Thyroid gland (tissue), 4 donors: ENCODE measurements at regions not wholly inside any gene's neighbourhood (a gene's known extent, or its start where the extent isn't known, plus 50 kb on each side); places are given as distances from the start of the nearest gene placed in this dataset.

Experiments
- DNase-seq, 2 donors: peaks; one replicate each; pipeline ENCODE4 v3.0.0-alpha.2; 2019
- H3K27ac ChIP-seq, 3 donors: fragments of 200-600 bp; sonication (generic); 1 replicate in 2 of 3; 2 replicates in 1 of 3; pipeline ENCODE4 v1.5.1; 2016 to 2019; ENCODE audit warnings: mild to moderate bottlenecking in 1 of 3, moderate library complexity in 1 of 3
- H3K27me3 ChIP-seq: fragments of 200-600 bp; sonication (generic); one replicate; pipeline ENCODE4 v1.5.1; 2019
- H3K36me3 ChIP-seq, 2 donors: fragments of 200-600 bp; sonication (generic); one replicate each; pipeline ENCODE4 v1.5.1; 2016 to 2019
- H3K4me1 ChIP-seq, 2 donors: fragments of 200-600 bp; sonication (generic); one replicate each; pipeline ENCODE4 v1.5.1; 2017 to 2019
- H3K4me3 ChIP-seq, 3 donors: fragments of 200-600 bp; sonication (generic); replicated peaks in 1 of 3; 1 replicate in 2 of 3; 2 replicates in 1 of 3; pipeline ENCODE4 v1.5.1; 2016; ENCODE audit warnings: mild to moderate bottlenecking in 1 of 3
- H3K9me3 ChIP-seq: fragments of 200-600 bp; sonication (generic); one replicate; pipeline ENCODE4 v1.5.1; 2017
- POLR2A ChIP-seq, 2 donors: fragments of 450-650 bp; IDR thresholded peaks; one replicate each; pipeline ENCODE4 v1.6.1; 2017; ENCODE audit warnings: antibody characterized with exemption in 2 of 2, mild to moderate bottlenecking in 2 of 2, moderate library complexity in 1 of 2
- WGBS, 2 donors: methylation state at CpG; one replicate each; pipeline ENCODE4 v1.1.5; 2017; 5-methylcytosine and 5-hydroxymethylcytosine counted together
- intact Hi-C: fragments of 100-400 bp; cut with DNase I; formaldehyde crosslinking; loops from one replicate; pipeline ENCODE4 v1.15.1; 2023
- TF ChIP-seq, protein P1 (sequence below), 6 experiments: fragments of 200-600 bp in 3 of 6; fragments of 450-650 bp in 3 of 6; sonication (generic) in 3 of 6; IDR thresholded peaks; one replicate each; pipeline ENCODE4 v1.5.1; 2016 to 2019; ENCODE audit warnings: antibody characterized with exemption in 6 of 6, mild to moderate bottlenecking in 2 of 6, inconsistent platforms in 1 of 6, moderate library complexity in 1 of 6

DNA sequence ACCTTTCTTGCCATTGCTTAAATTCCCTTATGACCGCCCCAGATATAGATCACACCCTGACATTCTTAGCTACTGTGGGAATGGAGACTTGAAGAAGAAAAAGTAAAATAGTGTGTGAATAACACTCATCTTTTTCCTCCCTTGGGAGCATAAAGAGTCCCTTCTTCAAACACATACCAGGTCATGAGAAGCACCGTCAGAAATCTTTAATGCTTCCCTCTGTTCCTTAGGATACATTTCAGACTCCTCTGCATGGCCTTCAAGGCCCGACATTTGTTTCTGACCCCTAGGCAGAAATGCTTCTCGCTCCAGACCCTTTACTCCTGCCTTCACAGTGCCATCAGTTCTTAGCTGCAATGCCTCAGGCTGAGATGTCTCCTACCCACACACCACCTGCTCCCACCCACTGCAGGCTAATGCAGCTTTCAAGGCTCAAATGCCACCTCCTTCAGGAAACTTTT is 143.8 kb upstream of the IL12A start:
- H3K4me1 ChIP-seq = peaks cover 7 to 13% of the 10 kb centered on the region in 2 donors
- H3K9me3 ChIP-seq = no peaks in the 10 kb centered on the region
- no peaks in the 10 kb centered on the region for H3K36me3 ChIP-seq
- TF ChIP-seq, protein P1, sequence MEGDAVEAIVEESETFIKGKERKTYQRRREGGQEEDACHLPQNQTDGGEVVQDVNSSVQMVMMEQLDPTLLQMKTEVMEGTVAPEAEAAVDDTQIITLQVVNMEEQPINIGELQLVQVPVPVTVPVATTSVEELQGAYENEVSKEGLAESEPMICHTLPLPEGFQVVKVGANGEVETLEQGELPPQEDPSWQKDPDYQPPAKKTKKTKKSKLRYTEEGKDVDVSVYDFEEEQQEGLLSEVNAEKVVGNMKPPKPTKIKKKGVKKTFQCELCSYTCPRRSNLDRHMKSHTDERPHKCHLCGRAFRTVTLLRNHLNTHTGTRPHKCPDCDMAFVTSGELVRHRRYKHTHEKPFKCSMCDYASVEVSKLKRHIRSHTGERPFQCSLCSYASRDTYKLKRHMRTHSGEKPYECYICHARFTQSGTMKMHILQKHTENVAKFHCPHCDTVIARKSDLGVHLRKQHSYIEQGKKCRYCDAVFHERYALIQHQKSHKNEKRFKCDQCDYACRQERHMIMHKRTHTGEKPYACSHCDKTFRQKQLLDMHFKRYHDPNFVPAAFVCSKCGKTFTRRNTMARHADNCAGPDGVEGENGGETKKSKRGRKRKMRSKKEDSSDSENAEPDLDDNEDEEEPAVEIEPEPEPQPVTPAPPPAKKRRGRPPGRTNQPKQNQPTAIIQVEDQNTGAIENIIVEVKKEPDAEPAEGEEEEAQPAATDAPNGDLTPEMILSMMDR (IDR thresholded peaks at IDR 0.05) = no peak
- no peak for TF ChIP-seq POLR2A (IDR thresholded peaks at IDR 0.05)
- intact Hi-C loops = no loop called here
- H3K27me3 ChIP-seq = no peaks in the 10 kb centered on the region
- no peak overlapping the region for H3K27ac ChIP-seq
- WGBS, 2 donors = 84 to 85% methylated on average over 4 of the region's 4 CpGs
- DNase-seq = no peak
- H3K4me3 ChIP-seq = no peak overlapping the region

DNA sequence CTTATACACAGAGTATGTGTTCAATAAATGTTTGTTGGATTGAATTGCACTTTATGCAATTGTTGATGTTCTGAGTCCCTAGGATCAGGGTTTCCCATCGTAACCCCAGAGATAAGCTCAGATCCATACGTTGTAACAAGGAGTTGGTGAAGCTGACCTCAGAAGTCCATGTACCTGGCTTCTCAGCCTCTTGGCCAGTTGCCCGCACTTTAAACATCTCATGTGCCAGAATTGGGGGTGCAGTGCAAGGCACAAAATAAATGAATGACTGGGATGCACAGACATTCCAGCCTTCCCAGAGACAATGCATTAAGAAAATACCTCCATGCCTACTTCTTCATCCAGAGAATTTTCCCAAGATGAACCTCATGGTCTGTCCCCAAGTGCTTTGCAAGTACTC is 142.9 kb upstream of the IL12A start:
- no peaks in the 10 kb centered on the region for H3K36me3 ChIP-seq
- intact Hi-C loops = no loop called here
- 93 to 100% methylated on average over 3 of the region's 3 CpGs for WGBS, 2 donors
- no peak overlapping the region for H3K4me3 ChIP-seq
- H3K4me1 ChIP-seq = peaks cover 7 to 10% of the 10 kb centered on the region in 2 donors
- H3K27ac ChIP-seq = no peak overlapping the region
- DNase-seq = no peak
- TF ChIP-seq, protein P1 (IDR thresholded peaks at IDR 0.05) = no peak
- TF ChIP-seq POLR2A (IDR thresholded peaks at IDR 0.05) = no peak
- no peaks in the 10 kb centered on the region for H3K9me3 ChIP-seq
- H3K27me3 ChIP-seq = no peaks in the 10 kb centered on the region

DNA sequence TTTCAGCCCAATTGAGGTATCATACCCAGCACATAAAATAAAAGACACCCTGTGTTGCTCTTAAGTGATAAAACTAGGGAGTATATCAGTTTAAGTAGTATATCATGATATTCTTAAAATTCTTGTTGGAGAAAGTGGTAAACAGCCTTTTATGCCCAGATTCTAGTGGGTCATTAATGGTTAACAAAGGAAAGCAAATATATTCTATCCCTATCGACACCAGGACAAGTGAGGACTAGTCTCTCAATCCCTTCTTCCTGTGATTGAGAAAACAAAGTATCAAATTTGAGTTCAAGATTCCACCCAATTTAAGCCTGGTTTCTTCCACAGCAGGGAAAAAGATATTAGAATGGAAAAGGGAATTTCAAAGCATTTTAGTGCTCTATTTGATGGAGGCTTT is 142.4 kb upstream of the IL12A start:
- DNase-seq = no peak
- Histone ChIP-seq H3K27me3 (no peaks in the 10 kb centered on the region), H3K27ac (no peak overlapping the region), H3K4me3 (no peak overlapping the region), H3K9me3 (no peaks in the 10 kb centered on the region), H3K4me1 (peaks cover 7 to 10% of the 10 kb centered on the region in 2 donors), H3K36me3 (no peaks in the 10 kb centered on the region)
- intact Hi-C loops = no loop called here
- TF ChIP-seq, protein P1 (IDR thresholded peaks at IDR 0.05) = no peak
- no peak for TF ChIP-seq POLR2A (IDR thresholded peaks at IDR 0.05)
- 65 to 84% methylated on average over 1 of the region's 1 CpG for WGBS, 2 donors

DNA sequence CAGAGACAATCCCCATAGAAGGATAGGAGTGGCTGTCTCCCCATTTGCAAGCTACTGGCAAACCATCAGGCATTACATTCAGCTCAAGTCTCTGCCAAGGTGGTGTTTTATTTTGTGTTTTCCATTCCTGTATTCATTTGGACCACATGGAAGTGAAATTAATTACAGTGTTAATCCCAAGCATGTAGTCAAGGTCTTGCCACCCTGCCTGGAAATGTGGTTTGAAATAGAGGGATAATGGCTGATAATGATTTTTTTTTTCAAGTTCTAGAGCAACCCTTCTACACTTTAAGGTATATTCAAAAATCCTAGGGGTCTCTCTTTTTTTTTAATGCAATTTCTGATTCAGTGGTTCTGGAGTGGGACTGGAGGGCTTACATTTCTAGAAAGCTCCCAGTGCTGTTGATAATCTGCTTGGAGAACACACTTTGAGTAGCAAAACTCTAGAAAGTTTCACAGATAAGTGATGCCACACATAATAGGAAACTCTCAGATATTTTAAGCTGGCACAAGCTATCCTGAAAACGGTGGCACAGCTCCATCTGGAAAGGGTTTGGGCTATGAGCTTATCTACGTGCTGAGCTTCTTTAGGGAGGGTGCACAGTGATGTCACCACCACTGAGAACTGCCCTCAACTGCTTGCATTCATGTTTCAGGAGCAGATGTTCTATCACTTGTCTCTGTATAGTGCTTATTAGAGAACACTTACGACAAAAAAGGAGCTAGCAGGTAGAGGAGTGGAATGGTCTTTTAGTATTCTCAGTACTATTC is 140.1 kb upstream of the IL12A start:
- H3K27ac ChIP-seq = no peak overlapping the region
- TF ChIP-seq, protein P1 (IDR thresholded peaks at IDR 0.05) = no peak
- no peak for TF ChIP-seq POLR2A (IDR thresholded peaks at IDR 0.05)
- H3K27me3 ChIP-seq = no peaks in the 10 kb centered on the region
- H3K4me1 ChIP-seq = peaks cover 7 to 17% of the 10 kb centered on the region in 2 donors
- no peak for DNase-seq
- H3K9me3 ChIP-seq = no peaks in the 10 kb centered on the region
- H3K4me3 ChIP-seq = no peak overlapping the region
- H3K36me3 ChIP-seq = no peaks in the 10 kb centered on the region
- intact Hi-C loops = no loop called here
- 81 to 89% methylated on average over 3 of the region's 3 CpGs for WGBS, 2 donors

DNA sequence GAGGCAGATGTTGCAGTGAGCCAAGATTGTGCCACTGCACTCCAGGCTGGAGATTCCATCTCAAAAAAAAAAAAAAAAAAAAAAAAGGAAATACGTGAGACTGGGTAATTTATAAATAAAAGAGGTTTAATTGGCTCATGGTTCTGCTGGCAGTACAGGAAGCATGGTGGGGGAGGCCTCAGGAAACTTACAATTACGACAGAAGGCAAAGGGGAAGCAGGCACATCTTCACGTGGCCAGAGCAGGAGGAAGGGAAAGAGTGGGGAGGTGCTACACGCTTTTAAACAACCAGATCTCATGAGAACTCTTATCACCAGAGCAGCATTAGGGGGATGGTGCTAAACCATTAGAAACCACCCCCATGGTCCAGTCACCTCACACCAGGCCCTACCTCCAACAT is 138.2 kb upstream of the IL12A start:
- peaks cover 0 to 6% of the 10 kb centered on the region in 2 donors for H3K4me1 ChIP-seq
- no peak overlapping the region for H3K27ac ChIP-seq
- no peak overlapping the region for H3K4me3 ChIP-seq
- intact Hi-C loops = no loop called here
- no peaks in the 10 kb centered on the region for H3K27me3 ChIP-seq
- H3K9me3 ChIP-seq = no peaks in the 10 kb centered on the region
- WGBS, 2 donors = 49 to 68% methylated on average over 4 of the region's 4 CpGs
- DNase-seq = no peak
- H3K36me3 ChIP-seq = no peaks in the 10 kb centered on the region
- TF ChIP-seq, protein P1 (IDR thresholded peaks at IDR 0.05) = no peak
- no peak for TF ChIP-seq POLR2A (IDR thresholded peaks at IDR 0.05)
